ENCODE measurements at regions not wholly inside any gene's neighbourhood (a gene's known extent, or its start where the extent isn't known, plus 50 kb on each side); places are given as distances from the start of the nearest gene placed in this dataset.

DNA sequence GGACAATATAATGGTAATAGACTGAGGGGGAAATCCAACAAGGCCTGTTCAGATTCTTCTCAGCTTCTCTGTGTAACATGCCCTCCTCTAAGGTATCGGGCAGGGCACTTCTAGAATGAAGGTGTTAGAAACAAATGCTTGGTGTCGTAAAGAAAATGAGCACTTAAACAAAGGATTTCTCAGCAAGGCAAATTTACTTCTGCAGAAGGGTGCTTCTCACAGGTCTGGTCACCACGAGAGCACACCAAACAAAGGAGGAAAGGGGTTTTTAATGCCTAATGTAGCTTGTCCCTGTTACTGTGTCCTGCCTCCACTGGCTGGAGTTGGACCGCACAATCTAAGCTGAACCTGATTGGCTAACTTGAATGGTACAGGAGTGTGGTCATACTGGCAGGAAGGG, 642.6 kb upstream of the CDH8 start:
- peaks cover 53% of the 10 kb centered on the region for H3K9me3 Mint-ChIP-seq
- H3K4me3 Mint-ChIP-seq: no peak overlapping the region
- H3K27me3 Mint-ChIP-seq (ENCODE audit: low read depth): no peaks in the 10 kb centered on the region
- no peak overlapping the region for H3K27ac Mint-ChIP-seq
- H3K4me1 Mint-ChIP-seq (ENCODE audit: low read depth): no peaks in the 10 kb centered on the region
- no peaks in the 10 kb centered on the region for H3K36me3 Mint-ChIP-seq (ENCODE audit: low read depth)

DNA sequence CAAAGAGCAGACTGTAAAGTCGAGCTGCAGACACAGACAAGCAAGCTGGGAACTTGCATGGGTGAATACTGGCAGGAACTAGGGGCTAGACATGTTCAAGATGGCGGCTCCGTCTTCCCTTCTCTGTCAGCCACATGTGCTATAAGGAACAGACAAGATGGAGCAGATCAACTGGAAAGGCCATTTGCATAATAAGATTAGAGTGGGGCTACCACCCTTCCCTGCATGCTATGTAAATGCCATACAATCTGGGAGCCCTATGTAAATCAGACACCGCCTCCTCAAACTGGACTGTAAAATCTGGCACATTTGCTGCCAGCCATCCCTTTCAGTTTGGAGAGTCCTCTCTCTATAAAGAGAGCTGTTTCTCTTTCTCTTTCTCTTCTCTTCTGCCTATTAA, 640.1 kb upstream of the CDH8 start:
- H3K27ac Mint-ChIP-seq: no peak overlapping the region
- H3K4me1 Mint-ChIP-seq (ENCODE audit: low read depth): no peaks in the 10 kb centered on the region
- H3K4me3 Mint-ChIP-seq: no peak overlapping the region
- peaks cover 48% of the 10 kb centered on the region for H3K9me3 Mint-ChIP-seq
- H3K27me3 Mint-ChIP-seq (ENCODE audit: low read depth): no peaks in the 10 kb centered on the region
- H3K36me3 Mint-ChIP-seq (ENCODE audit: low read depth): no peaks in the 10 kb centered on the region

DNA sequence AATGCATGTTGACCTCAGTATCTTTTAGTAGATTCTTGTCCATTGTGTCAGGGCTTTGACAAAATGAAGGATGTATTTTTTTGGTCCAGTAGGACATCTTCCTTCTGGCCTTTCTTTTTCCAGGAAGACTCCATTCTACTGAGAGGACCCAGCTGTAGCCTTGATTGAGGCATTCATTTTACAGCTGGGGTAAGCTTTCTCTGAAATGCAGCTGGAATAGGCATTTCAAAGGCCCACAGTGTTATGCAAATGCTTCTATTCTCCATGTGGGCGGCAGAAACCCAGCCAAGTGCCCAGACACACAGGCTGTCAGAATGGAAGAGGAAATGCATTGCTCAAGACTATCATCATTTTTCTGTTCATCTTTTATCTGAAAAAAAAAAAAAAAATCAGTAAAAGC, 629.0 kb upstream of the CDH8 start:
- no peaks in the 10 kb centered on the region for H3K4me1 Mint-ChIP-seq (ENCODE audit: low read depth)
- no peaks in the 10 kb centered on the region for H3K36me3 Mint-ChIP-seq (ENCODE audit: low read depth)
- no peak overlapping the region for H3K27ac Mint-ChIP-seq
- peaks cover 31% of the 10 kb centered on the region for H3K9me3 Mint-ChIP-seq
- H3K27me3 Mint-ChIP-seq (ENCODE audit: low read depth): no peaks in the 10 kb centered on the region
- H3K4me3 Mint-ChIP-seq: no peak overlapping the region

DNA sequence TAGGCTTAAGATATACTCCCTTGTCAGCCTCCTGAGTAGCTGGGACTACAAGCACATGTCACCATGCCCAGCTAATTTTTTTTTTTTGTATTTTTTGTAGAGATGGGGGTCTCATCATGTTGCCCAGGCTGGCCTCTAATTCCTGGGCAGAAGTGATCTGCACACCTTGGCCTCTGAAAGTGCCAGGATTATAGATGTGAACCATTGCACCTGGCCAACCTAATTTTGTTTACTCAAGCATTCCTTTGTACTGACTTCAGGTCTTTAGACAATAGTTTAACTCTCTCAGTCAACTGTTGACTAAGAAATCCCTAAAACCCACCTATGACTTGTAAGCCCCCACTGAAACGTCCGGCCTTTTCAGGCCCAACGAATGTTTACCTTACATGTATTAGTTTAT, 628.3 kb upstream of the CDH8 start:
- Mint-ChIP-seq H3K9me3 (peaks cover 31% of the 10 kb centered on the region), H3K4me3 (no peak overlapping the region), H3K36me3 (ENCODE audit: low read depth) (no peaks in the 10 kb centered on the region), H3K27ac (no peak overlapping the region), H3K4me1 (ENCODE audit: low read depth) (no peaks in the 10 kb centered on the region), H3K27me3 (ENCODE audit: low read depth) (no peaks in the 10 kb centered on the region)

DNA sequence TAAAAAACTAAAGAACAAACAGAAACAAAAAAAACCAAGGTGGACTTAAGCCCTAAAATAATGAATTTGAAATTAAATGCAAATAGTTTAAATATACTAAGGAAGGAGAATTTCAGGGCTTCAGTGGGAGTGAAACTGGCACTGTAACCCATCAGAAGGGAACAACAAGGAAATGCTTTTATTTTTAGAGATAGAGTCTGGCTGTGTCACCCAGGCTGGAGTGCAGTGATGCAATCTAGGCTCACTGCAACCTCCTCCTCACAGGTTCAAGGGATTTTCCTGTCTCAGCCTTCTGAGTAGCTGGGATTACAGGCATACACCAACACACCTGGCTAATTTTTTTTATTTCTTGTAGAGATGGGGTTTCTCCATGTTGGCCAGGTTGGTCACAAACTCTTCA, 625.2 kb upstream of the CDH8 start:
- peaks cover 30% of the 10 kb centered on the region for H3K9me3 Mint-ChIP-seq
- H3K27ac Mint-ChIP-seq: no peak overlapping the region
- no peak overlapping the region for H3K4me3 Mint-ChIP-seq
- no peaks in the 10 kb centered on the region for H3K4me1 Mint-ChIP-seq (ENCODE audit: low read depth)
- no peaks in the 10 kb centered on the region for H3K36me3 Mint-ChIP-seq (ENCODE audit: low read depth)
- no peaks in the 10 kb centered on the region for H3K27me3 Mint-ChIP-seq (ENCODE audit: low read depth)

DNA sequence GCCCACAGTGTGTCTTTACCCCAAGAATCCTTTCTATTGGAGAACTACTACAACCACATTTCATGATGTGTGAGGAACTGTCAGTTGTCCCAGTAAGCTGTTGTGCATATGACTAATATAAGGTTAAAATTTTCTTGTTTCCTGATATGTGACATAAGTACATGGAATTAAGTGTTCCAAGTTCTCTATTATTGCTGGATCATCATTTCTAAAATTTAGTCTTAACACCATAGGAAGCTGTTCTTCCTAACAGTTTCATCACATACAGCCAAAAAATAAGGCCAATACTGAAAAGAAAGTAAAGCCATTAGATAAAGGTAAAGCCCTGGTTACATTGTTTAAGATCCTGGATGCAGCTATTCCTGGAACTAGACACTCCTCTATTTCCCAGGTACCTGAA, 620.9 kb upstream of the CDH8 start:
- Mint-ChIP-seq H3K9me3 (peaks cover 25% of the 10 kb centered on the region), H3K4me3 (no peak overlapping the region), H3K36me3 (ENCODE audit: low read depth) (no peaks in the 10 kb centered on the region), H3K27ac (no peak overlapping the region), H3K27me3 (ENCODE audit: low read depth) (no peaks in the 10 kb centered on the region), H3K4me1 (ENCODE audit: low read depth) (no peaks in the 10 kb centered on the region)

DNA sequence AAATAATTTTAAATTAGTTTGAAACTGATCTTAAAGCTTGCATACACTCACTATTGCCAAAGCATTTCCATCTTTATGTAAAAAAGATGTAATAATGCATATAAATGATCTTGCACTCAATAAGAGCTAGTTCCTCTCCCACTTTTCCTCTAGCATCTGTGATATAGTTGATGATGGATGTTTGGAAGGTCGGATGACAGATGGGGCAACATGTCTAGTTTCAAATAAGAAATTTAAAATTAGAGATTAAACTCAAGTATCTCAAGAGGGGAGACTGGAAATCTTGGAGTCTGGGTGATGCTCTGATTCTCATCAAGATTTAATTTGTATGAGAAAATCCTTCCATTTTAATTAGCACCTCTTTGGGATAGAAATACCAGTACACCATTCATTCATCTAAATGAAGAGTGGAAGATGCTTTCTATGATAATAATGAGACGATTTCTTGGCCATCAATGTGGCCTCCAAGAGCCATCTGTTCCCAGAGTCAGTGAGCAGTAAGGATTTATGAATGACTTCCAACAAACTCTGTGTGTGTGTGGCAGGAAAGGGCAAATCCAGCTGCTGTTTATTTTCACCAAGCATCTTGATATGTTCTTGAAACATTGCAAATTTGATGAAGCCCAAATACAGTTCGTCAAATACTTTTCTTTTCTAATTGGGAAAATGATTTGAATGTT, 616.3 kb upstream of the CDH8 start:
- no peaks in the 10 kb centered on the region for H3K36me3 Mint-ChIP-seq (ENCODE audit: low read depth)
- H3K4me1 Mint-ChIP-seq (ENCODE audit: low read depth): no peaks in the 10 kb centered on the region
- H3K27ac Mint-ChIP-seq: no peak overlapping the region
- H3K4me3 Mint-ChIP-seq: no peak overlapping the region
- no peaks in the 10 kb centered on the region for H3K27me3 Mint-ChIP-seq (ENCODE audit: low read depth)
- peaks cover 33% of the 10 kb centered on the region for H3K9me3 Mint-ChIP-seq

DNA sequence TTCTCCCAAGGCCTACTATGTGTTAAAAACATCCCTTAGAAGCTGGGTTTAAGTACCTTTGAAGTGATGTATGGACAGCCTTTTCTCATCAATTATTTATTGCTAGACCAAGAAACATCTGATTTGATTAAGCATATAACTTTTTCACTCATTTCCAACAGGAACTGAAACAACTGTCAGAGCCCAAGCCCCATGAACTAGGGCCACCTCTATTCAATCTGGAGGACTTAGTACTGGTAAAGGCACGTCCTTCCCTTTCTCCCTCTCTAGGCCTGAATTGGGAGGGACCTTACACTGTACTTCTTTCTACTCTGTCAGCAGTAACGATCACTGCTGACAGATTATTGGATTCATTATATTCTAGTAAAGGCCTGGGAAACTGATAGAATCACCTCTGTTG, 612.0 kb upstream of the CDH8 start:
- H3K27me3 Mint-ChIP-seq (ENCODE audit: low read depth): no peaks in the 10 kb centered on the region
- no peaks in the 10 kb centered on the region for H3K36me3 Mint-ChIP-seq (ENCODE audit: low read depth)
- peaks cover 40% of the 10 kb centered on the region for H3K9me3 Mint-ChIP-seq
- no peak overlapping the region for H3K27ac Mint-ChIP-seq
- H3K4me3 Mint-ChIP-seq: no peak overlapping the region
- no peaks in the 10 kb centered on the region for H3K4me1 Mint-ChIP-seq (ENCODE audit: low read depth)

DNA sequence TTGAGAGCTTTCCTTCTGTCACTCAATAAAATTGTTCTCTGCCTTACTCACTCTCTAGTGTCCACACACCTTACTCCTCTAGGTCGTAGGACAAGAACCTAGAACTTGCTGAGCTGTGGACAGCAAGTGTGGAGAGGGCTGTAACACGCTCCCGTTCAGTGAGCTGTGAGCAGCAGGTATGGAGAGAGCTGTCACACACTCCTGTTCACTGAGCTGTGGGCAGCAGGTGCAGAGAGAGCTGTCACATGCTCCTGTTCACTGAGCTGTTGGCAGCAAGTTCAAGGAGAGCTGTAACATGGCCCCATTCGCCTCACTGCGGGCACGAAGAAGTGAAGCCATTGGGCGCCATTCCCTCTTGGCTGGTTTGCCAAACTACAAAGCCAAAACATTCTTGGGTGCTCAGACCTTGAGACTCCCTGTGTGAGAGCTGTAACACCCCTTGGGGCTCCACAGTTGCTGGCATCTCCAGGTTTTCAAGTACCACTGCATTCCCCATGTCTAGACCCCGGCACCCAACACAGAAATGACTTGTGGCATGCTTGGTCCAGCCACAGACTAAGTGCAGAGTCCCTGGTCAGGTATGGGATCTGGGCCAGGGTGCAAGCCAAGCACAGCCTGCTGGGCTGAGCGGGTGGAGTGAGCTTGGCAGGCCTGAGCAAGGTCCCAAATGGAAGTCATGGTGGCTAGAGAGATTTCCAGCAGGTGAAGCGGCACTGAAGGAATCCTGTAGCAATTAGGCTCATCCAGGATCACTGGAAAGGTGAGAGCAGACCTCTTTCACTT, 608.0 kb upstream of the CDH8 start:
- Mint-ChIP-seq H3K4me1 (ENCODE audit: low read depth) (no peaks in the 10 kb centered on the region), H3K27ac (no peak overlapping the region), H3K4me3 (no peak overlapping the region), H3K27me3 (ENCODE audit: low read depth) (no peaks in the 10 kb centered on the region), H3K9me3 (peaks cover 40% of the 10 kb centered on the region), H3K36me3 (ENCODE audit: low read depth) (no peaks in the 10 kb centered on the region)

DNA sequence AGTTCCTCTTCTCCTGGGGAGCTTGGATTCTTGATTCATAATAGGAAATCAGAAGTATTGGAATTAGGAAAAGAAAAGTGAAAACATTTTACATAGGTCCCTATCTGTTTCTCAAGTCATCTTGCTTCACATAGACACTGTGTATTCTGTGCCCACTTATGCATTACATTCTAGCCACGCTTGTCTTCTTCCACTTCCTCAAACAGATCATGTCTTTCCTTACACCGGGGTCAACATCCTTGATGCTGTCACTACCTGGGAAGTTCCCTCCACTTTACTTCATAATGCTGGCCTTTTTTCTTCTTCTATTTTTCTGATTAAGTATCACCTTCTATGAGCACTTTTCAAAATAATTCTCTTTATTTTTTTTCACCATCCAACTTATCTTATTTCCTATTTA, 606.4 kb upstream of the CDH8 start:
- Mint-ChIP-seq H3K4me3 (no peak overlapping the region), H3K4me1 (ENCODE audit: low read depth) (no peaks in the 10 kb centered on the region), H3K27ac (no peak overlapping the region), H3K36me3 (ENCODE audit: low read depth) (no peaks in the 10 kb centered on the region), H3K9me3 (peaks cover 38% of the 10 kb centered on the region), H3K27me3 (ENCODE audit: low read depth) (no peaks in the 10 kb centered on the region)

DNA sequence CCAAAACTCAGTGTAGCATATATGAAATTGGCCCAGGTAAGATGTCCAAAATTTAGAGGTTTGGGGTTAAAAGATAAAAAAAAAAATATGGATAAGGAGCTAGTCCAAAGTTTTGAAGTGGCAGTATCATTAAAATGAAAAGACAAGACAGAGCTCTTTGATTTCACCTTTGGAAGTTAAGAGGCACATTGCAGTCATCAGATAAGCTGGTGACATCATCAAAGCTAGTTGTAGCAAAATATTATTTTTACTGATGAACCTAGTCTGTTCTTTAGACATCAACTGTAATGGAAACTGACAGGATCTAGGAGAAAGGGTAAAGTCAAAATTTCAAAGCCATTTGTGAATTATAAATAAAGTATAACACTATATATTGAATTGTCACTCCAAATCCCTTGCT, 603.7 kb upstream of the CDH8 start:
- no peak overlapping the region for H3K4me3 Mint-ChIP-seq
- H3K27ac Mint-ChIP-seq: no peak overlapping the region
- no peaks in the 10 kb centered on the region for H3K4me1 Mint-ChIP-seq (ENCODE audit: low read depth)
- H3K27me3 Mint-ChIP-seq (ENCODE audit: low read depth): no peaks in the 10 kb centered on the region
- peaks cover 35% of the 10 kb centered on the region for H3K9me3 Mint-ChIP-seq
- no peaks in the 10 kb centered on the region for H3K36me3 Mint-ChIP-seq (ENCODE audit: low read depth)

DNA sequence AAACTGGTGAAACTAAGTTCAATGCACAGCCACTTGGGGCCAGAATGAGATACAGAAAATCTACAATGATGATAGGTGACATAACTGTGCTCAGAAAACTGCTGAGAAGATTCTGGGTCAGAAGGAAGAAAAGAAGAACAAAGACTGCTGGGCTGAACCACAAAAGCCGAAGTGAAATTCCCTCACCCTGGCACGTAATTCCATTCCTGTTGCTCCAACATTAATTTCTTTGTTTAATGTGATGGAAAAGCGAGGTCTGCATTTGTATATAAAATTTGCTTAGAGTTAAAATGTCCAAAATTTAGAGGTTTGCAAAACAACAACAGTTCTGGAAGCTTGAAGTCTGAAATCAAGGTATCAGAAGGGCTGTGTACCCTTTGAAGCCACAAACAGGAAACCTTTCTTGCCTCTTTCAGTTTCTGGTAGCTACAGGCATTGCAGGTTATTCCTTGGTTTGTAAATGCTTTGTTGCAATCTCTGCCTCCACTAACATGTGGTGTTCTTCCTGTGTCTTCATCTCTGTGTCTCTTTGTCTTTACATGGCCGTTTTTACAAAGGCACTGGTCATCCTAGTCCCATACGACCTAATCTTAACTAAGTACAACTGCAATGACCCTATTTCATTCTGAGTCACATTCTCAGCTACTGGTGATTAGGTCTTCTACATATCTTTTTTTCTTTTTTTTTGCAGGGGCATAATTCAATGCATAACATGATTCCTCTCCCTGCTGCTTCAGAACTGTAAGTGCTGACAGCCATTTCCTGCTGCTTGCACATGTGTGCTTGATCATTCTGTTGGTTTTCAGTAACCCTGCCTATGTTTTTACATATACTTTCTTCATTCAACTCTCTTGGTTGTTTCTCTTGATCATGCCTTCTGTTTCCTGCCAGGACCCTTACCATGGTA, 603.0 kb upstream of the CDH8 start:
- no peaks in the 10 kb centered on the region for H3K27me3 Mint-ChIP-seq (ENCODE audit: low read depth)
- H3K9me3 Mint-ChIP-seq: peaks cover 35% of the 10 kb centered on the region
- no peak overlapping the region for H3K27ac Mint-ChIP-seq
- no peaks in the 10 kb centered on the region for H3K36me3 Mint-ChIP-seq (ENCODE audit: low read depth)
- no peaks in the 10 kb centered on the region for H3K4me1 Mint-ChIP-seq (ENCODE audit: low read depth)
- no peak overlapping the region for H3K4me3 Mint-ChIP-seq

DNA sequence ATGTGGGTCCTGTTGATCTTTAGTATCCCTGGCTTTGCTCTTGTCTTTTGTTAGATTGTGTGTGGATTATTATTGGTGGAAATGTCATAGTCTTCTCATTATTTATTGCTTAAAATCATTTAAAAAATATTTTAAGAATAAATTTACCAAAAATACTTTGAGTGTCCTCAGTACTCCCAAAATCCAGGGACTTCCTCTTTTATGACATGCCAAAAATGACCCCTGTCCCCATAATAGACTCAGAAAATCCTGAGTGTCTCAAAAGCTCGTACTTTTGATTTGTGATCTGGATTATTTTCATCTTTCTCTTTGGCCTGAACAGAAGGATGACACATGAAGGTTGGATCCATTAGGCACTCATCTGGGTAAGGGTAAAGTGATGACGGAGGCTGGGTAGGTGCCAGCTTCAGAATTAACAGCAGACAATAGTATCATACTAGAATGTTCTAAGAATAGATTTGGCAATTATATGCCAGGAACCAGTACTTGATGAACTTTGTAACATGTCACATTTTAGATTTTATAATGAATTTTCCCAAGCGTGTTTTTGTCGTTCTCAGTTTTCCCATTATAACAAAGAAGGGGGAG, 602.2 kb upstream of the CDH8 start:
- Mint-ChIP-seq H3K36me3 (ENCODE audit: low read depth) (no peaks in the 10 kb centered on the region), H3K27me3 (ENCODE audit: low read depth) (no peaks in the 10 kb centered on the region), H3K9me3 (peaks cover 39% of the 10 kb centered on the region), H3K27ac (no peak overlapping the region), H3K4me1 (ENCODE audit: low read depth) (no peaks in the 10 kb centered on the region), H3K4me3 (no peak overlapping the region)

DNA sequence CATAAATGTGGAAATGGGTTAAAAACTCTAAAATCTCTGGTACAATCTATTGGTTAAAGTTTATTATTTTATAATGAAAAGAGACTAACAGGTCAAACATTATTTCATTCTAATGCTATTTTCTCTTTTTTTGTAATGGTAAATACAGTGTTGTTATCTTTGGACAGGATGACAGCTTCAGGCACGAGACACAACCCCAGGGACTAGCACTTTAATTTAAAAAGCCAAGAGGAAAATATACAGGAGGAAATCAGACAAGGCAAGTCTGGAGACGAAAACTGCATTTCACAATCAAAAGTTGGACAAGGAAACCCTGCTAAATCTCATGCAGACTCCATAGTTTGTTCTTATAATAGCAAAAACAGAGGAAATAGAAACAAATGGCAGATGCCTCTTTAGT, 589.1 kb upstream of the CDH8 start:
- H3K4me1 Mint-ChIP-seq (ENCODE audit: low read depth): no peaks in the 10 kb centered on the region
- no peak overlapping the region for H3K4me3 Mint-ChIP-seq
- no peaks in the 10 kb centered on the region for H3K27me3 Mint-ChIP-seq (ENCODE audit: low read depth)
- no peaks in the 10 kb centered on the region for H3K36me3 Mint-ChIP-seq (ENCODE audit: low read depth)
- H3K27ac Mint-ChIP-seq: no peak overlapping the region
- peaks cover 11% of the 10 kb centered on the region for H3K9me3 Mint-ChIP-seq
